ENCODE measurements at regions not wholly inside any gene's neighbourhood (a gene's known extent, or its start where the extent isn't known, plus 50 kb on each side); places are given as distances from the start of the nearest gene placed in this dataset.
"Not testable (repeated sequence)": the region's sequence is repeated elsewhere in the genome, so short reads cannot be mapped to it uniquely, and the experiment has no call there.

DNA sequence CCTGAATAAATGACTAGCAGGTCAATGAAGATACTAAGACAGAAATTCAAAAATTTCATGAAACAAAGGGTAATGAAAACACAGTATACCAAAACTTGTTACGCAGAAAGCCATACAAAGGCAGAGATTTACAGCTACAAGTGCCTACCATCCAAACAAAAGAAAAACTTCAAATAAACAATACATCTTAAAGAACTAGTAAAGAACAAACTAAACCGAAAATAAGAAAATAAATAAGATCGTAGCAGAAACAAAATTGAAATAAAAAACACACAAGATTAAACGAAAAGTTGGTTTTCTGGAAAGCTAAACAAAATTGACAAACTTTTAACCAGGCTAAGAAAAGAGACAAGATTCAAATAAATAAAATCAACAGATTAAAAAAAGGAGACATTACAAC is 51.5 kb downstream of the VPREB1 start:
- DNase-seq, result not testable (repeated sequence)

DNA sequence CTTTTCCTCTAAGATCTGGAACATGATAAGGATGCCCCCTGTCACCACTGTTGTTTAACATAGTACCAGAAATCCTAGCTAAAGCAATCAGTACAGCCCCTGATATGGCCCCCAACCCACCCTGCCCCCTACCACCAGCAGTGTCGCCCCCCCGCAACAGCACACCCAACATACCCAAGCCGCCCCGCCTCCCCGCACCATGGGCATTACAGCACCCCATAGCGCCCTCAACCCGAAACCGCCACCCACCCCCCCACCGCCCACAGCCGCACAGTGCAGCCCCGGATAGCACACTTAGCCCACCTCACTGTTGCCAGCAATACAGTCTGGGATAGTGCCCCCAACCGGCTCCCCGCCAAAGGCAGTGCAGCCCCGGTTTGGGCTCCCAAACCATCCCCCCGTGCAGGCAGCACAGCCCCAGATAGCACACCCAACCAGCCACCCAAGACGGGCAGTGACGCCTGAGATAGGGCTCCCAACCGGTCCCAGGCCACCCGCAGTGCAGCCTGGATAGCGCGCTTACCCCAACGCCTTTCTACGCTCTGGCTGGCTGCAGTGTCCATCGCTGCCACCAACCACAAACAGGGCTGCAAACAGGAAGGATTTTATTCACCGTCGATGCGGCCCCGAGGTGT is 52.7 kb downstream of the VPREB1 start:
- not testable (repeated sequence) for DNase-seq

DNA sequence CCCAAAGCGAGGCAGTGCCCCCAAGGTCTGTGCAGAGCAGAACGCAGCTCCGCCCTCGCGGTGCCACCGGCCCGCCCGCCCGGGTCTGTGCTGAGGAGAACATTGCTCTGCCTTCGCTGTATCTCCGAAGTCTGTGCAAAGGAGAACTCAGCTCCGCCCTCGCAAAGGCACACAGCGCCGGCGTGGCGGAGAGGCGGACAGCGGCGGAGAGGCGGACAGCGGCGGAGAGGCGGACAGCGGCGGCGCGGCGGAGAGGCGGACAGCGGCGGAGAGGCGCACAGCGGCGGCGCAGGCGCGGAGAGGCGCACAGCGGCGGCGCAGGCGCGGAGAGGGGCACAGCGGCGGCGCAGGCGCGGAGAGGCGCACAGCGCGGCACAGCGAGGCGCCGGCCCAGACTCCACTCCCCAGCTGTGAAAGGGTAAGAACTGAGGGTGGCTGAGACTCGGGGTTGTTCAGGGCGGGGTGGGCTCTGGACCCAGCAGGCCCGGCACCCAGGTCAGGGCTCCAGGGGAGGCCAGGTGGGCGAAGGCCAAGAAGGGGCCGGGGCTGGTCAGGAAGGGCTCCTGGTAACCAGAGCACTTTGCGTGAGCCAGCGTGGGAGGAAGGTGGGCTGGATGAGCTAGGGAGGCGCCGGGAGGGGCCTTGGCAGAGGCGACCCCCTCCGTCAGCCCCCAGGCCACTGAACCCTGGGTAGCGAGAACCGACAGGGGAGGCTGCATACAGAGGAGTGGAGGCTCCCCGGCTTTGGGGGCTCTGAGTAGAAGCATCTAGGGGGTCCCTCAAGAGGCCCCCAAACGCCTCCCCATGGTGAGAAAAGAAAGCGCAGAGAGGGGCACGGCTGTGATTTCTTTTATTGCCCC is 53.4 kb downstream of the VPREB1 start:
- DNase-seq, result peak; percentile 19

- not testable (repeated sequence) for DNase-seq
These were observed 54.0 kb downstream of the VPREB1 start for GRCh38 chr22:22298654-22299009.

DNA sequence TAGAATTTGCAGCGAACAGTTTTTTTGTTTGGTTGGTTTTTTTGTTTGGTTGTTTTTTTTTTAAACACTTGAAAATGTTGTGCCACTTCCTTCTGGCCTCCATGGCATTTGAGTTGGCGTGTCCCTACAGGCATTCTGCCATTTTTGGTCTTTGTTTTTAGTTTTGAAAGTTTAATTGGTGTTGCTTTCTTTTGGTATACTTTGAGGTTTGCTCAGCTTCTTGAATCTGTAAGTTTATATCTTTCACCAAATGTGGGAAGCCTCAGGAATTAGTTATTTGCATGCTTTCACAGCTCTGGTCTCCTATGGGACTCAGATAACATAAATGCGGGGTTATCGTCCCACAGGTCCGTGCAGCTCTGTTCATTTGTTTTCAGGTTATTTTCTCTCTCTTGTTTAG is 55.9 kb downstream of the VPREB1 start:
- DNase-seq, result not testable (repeated sequence)

DNA sequence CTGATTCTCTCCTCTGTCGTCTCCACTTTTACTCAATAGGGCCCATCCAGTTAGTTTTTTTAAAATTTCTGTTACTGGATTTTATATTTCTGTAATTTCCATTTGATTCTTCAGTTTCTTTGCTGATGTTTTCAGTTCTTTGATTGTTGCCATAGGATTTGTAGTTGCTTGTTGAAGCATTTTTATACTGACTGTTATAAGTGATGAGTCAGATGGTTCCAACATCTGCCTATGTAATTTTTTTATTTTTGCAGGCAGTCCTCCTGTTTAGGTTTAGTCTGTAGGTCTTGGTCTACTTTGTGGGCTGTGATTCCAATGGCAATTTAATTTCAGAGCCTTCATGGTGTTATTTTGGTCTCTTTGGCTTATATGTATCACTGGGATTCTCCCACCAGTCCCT is 56.4 kb downstream of the VPREB1 start:
- DNase-seq, result not testable (repeated sequence)

DNA sequence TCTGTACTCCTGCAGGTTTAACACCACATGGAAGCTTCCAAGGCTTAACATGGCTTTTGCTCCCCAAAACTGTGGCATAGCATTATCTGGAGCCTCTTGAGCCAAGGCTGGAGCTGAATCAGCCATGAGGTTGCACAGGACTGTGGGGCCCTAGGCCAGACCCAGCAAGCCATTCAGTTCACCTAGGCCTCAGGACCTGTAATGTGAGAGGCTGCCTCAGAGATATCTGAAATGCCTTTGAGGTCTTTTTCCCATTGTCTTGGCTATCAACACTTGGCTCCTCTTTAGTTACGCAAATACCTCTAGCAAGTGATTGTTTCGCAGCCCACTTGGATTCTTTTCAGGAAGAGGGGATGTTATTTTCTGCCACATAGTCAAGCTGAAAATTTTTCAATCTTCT is 72.0 kb downstream of the VPREB1 start:
- DNase-seq, result no peak

- DNase-seq, result no peak
These were observed 74.3 kb downstream of the VPREB1 start for GRCh38 chr22:22318723-22319465.

DNA sequence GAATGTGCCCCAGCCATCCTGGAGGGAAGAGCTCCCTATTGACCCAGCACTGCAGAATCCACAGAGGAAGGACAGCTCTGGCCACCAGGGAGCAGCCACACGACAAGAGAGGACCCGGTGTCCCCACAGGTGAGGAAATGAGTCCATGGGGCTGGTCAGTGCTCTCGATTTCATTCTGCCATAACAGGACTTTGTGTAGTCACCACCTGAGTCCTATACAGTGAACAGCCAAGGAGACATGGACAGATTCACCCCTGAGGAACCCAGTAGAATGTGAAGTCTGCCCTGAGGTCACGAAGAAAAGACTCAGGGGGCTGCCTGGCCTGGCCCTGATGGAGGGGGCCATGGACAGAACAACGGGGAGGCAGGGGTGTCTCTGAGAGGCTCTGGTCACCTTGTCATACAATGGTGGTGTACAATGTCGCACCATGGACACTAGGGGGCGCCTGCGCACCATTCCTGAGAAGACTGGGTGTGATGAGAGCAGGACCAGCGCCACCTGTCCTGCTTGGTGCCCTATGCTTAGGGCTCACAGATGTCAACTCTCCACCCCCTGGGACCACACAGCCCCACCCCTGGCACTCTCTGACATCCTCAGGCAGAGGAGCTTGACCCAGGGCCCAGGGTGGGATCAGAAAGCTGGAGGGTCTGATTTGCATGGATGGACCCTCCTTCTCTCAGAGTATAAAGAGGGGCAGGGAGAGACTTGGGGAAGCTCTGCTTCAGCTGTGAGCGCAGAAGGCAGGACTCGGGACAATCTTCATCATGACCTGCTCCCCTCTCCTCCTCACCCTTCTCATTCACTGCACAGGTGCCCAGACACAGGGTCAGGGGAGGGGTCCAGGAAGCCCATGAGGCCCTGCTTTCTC is 77.4 kb downstream of the VPREB1 start:
- DNase-seq, result peak; percentile 49

DNA sequence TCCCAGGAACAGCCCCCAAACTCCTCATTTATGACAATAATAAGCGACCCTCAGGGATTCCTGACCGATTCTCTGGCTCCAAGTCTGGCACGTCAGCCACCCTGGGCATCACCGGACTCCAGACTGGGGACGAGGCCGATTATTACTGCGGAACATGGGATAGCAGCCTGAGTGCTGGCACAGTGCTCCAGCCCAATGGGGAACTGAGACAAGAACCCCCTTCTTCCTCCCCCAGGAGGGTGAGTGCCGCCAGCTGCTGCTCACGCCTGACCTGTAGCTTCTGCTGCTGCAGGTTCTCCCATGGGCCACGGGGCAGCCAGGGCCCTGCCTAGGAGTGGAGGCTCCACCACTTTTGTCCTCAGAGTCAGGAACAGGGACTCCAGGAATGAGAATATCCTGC is 78.2 kb downstream of the VPREB1 start:
- no peak for DNase-seq

- DNase-seq, result no peak
These were observed 83.1 kb downstream of the VPREB1 start for GRCh38 chr22:22327723-22328122.

GRCh38 chr22:22329792-22330191 is 85.2 kb downstream of the VPREB1 start:
- DNase-seq, result no peak

GRCh38 chr22:22335640-22336039 is 91.1 kb downstream of the VPREB1 start:
- DNase-seq, result not testable (repeated sequence)

DNA sequence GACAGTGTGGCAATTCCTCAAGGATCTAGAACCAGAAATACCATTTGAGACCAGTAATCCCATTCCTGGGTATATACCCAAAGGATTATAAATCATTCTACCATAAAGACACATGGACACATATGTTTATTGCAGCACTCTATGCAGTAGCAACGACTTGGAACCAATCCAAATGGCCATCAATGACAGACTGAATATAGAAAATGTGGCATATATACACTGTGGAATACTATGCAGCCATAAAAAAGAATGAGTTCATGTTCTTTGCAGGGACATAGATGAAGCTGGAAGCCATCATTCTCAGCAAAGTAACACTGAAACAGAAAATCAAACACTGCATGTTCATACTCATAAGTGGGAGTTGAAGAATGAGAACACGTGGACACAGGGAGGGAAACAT is 91.7 kb downstream of the VPREB1 start:
- DNase-seq, result not testable (repeated sequence)

DNA sequence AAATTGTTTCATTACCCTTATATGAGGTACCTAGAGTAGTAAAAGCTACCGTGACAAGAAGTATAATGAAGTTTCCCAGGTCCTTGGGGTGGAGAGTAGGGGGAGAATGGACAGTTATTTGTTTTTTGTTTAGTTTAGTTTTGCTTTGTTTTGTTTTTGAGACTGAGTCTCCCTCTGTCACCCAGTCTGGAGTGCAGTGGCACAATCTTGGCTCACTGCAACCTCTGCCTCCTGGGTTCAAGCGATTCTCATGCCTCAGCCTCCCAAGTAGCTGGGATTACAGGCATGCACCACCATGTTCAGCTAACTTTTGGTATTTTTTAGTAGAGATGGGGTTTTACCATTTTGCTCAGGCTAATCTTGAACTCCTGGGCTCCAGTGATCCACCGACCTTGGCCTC is 94.2 kb downstream of the VPREB1 start:
- DNase-seq, result not testable (repeated sequence)

DNA sequence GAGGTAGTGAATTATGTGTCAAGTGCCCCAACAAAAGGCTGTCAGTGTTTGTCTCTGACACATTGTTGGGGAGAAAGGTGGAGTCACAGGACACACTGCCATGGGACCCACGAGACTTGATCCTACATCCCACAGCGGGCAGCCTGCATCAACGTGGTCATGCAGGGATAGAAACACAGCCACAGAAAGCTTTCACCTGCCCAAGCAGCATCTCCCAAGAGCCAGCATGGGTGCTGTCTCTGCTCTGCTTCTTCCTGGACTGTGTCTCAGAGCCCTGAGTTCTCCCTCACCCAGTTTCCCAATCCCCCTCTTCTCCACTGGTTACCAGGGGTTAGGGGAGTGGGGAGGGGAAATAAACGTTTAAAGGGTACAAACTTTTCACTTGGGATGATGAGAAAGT is 97.2 kb downstream of the VPREB1 start:
- no peak for DNase-seq

GRCh38 chr22:22342697-22343580 is 98.4 kb downstream of the VPREB1 start:
- DNase-seq, result no peak

DNA sequence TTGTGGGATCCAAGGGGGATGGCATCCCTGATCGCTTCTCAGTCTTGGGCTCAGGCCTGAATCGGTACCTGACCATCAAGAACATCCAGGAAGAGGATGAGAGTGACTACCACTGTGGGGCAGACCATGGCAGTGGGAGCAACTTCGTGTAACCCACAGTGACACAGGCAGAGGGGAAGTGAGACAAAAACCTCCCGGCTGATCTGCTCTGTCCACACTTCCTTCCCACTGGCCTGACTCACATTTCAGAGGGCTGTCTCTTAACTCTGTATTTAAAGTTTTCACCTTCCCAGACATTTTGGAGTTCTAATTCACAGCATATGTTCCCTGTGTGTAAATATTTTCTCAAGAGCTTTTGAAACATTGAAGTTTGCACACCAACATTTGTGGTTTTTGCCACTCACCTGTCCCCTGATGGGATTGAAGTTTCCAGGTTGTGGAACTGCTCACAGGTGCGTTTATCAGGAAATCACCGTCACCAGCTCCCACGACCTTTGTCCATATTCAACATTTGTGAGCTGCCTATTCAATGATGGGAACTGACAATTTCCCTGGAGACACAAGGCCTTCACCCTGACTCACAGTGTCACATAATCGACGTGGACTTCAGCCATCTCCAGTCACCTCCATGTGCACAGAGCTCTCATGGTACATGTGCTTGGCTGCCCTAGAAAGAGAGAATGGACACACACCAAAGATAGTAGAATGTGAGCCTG is 99.2 kb downstream of the VPREB1 start:
- DNase-seq, result no peak

GRCh38 chr22:22344430-22344829 is 99.8 kb downstream of the VPREB1 start:
- no peak for DNase-seq

DNA sequence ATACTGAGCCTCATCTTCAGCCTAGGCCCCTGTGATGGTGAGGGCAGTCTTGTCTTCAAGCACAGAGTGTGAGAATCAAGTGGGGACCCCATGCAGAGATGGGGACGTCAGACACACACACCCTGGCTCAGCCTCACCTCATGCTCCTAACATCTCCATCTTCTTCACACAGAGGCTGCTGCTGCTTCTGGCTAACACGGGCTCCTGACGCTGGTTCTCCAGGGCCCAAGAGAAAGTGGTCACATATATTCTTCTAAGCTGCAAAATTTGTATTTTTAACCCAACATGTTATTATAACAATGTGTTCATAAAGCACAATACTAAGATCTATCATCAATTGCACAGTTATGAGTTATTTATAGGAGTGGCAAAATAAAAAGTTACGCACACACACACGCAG is 101.2 kb downstream of the VPREB1 start:
- DNase-seq, result no peak
